ENCODE measurements at regions not wholly inside any gene's neighbourhood (a gene's known extent, or its start where the extent isn't known, plus 50 kb on each side); places are given as distances from the start of the nearest gene placed in this dataset.

- CTCF ChIA-PET, result no interaction called here
- no peak for ATAC-seq
- no peak for DNase-seq (ENCODE audit: low read depth in 1 of 2, low spot score in 1 of 2)
- POLR2A ChIA-PET, result no interaction called here
- TF ChIP-seq ZC3H11A (IDR thresholded peaks at IDR 0.05), result no peak
- no peak for TF ChIP-seq EHMT2 (IDR thresholded peaks at IDR 0.05; ENCODE audit: low read depth)
- TF ChIP-seq TFCP2L1 (CRISPR knock-in tag; IDR thresholded peaks at IDR 0.05), result no peak
- no peak for TF ChIP-seq RNF2 (IDR thresholded peaks at IDR 0.05; ENCODE audit: borderline replicate concordance, low read depth)
- no peak for TF ChIP-seq E2F6 (IDR thresholded peaks at IDR 0.05; ENCODE audit: borderline replicate concordance, low read depth)
- TF ChIP-seq HEYL (CRISPR knock-in tag; IDR thresholded peaks at IDR 0.05), result no peak
- TF ChIP-seq ELK1 (IDR thresholded peaks at IDR 0.05; ENCODE audit: low read depth, low read length), result no peak
- no peak for TF ChIP-seq FOXS1 (CRISPR knock-in tag; IDR thresholded peaks at IDR 0.05)
- no peak for TF ChIP-seq HOXB5 (CRISPR knock-in tag; IDR thresholded peaks at IDR 0.05)
- no peak for TF ChIP-seq MAZ (IDR thresholded peaks at IDR 0.05; ENCODE audit: borderline replicate concordance, low read depth, low read length)
- no peak for TF ChIP-seq REST (IDR thresholded peaks at IDR 0.05)
- no peak for TF ChIP-seq KDM5A (IDR thresholded peaks at IDR 0.05)
- TF ChIP-seq HDAC2 (IDR thresholded peaks at IDR 0.05), result no peak
- no peak for TF ChIP-seq FOSB (CRISPR knock-in tag; IDR thresholded peaks at IDR 0.05)
- no peak for TF ChIP-seq SMC3 (IDR thresholded peaks at IDR 0.05)
- no peak for TF ChIP-seq USF2 (IDR thresholded peaks at IDR 0.05)
- TF ChIP-seq HOXB13 (CRISPR knock-in tag; IDR thresholded peaks at IDR 0.05; ENCODE audit: low read depth), result no peak
- TF ChIP-seq CBX8 (IDR thresholded peaks at IDR 0.05), result no peak
- Histone ChIP-seq H3K4me2 (no peak overlapping the region), H3K4me3 (no peak overlapping the region), H3K27ac (no peak overlapping the region), H3K4me1 (no peaks in the 10 kb centered on the region), H3K9me3 (no peaks in the 10 kb centered on the region)
- 33% methylated on average over 3 of the region's 3 CpGs for WGBS (ENCODE audit: missing lambda C conversion rate)
- FAIRE-seq, result no peak
Measured at GRCh38 chr6:16042751-16043150, 86.1 kb upstream of the MYLIP start.

GRCh38 chr6:16041327-16041726 lies 87.6 kb upstream of the MYLIP start:
- H3K4me2 ChIP-seq, result no peak overlapping the region
- FAIRE-seq (no peak), DNase-seq (ENCODE audit: low read depth in 1 of 2, low spot score in 1 of 2) (no peak), ATAC-seq (no peak)
- TF ChIP-seq EHMT2 (IDR thresholded peaks at IDR 0.05; ENCODE audit: low read depth) (no peak), HOXA7 (CRISPR knock-in tag; IDR thresholded peaks at IDR 0.05) (no peak), PHF8 (IDR thresholded peaks at IDR 0.05; ENCODE audit: borderline replicate concordance, low read depth) (no peak), POLR2A (IDR thresholded peaks at IDR 0.05; ENCODE audit: low read length) (no peak), ZFP36 (IDR thresholded peaks at IDR 0.05; ENCODE audit: borderline replicate concordance, partially characterized antibody) (no peak), HOXB13 (CRISPR knock-in tag; IDR thresholded peaks at IDR 0.05; ENCODE audit: low read depth) (no peak)
- H3K9me3 ChIP-seq, result no peaks in the 10 kb centered on the region
- WGBS (ENCODE audit: missing lambda C conversion rate), result 68% methylated on average over 2 of the region's 2 CpGs
- ChIA-PET CTCF (no interaction called here), POLR2A (no interaction called here)
- no peaks in the 10 kb centered on the region for H3K4me1 ChIP-seq
- H3K4me3 ChIP-seq, result no peak overlapping the region
- H3K27ac ChIP-seq, result no peak overlapping the region

Data from A549 (cell line).